ENCODE measurements at regions not wholly inside any gene's neighbourhood (a gene's known extent, or its start where the extent isn't known, plus 50 kb on each side); places are given as distances from the start of the nearest gene placed in this dataset.

GRCh38 chr14:58873228-58873953, 235.6 kb downstream of the DACT1 start:
- no peak overlapping the region for H2AFZ ChIP-seq (ENCODE audit: control insufficient read depth, low read length)
- no peak for FAIRE-seq

GRCh38 chr14:58875613-58876012, 237.9 kb downstream of the DACT1 start:
- no peaks in the 10 kb centered on the region for H3K79me2 ChIP-seq (ENCODE audit: control insufficient read depth, insufficient read depth, low read length)
- dilution Hi-C loops (cut with MboI; ENCODE audit: extremely low pct_ligation_motif_present, low sequenced_read_pairs), result no loop called here
- DNase-seq (ENCODE audit: low read depth, low spot score), result no peak
- H3K27ac ChIP-seq (ENCODE audit: control insufficient read depth, insufficient read depth, low read length), result no peak overlapping the region
- H3K9ac ChIP-seq (ENCODE audit: control insufficient read depth, extremely low read depth, insufficient read depth, low read length), result no peak overlapping the region
- no peaks in the 10 kb centered on the region for H3K4me1 ChIP-seq (ENCODE audit: control insufficient read depth, extremely low read depth, insufficient read depth, low read length)
- H2AFZ ChIP-seq (ENCODE audit: control insufficient read depth, low read length), result no peak overlapping the region
- H3K4me3 ChIP-seq (ENCODE audit: control insufficient read depth in 2 of 3, extremely low read depth in 1 of 3, insufficient read depth in 2 of 3, low read depth in 1 of 3, low read length in 3 of 3), result no peak overlapping the region
- H3K36me3 ChIP-seq (ENCODE audit: control insufficient read depth in 2 of 2, extremely low read depth in 1 of 2, insufficient read depth in 2 of 2, low read length in 2 of 2), result no peaks in the 10 kb centered on the region
- no peaks in the 10 kb centered on the region for H3K9me3 ChIP-seq (ENCODE audit: control insufficient read depth, low read depth, low read length)
- H3K27me3 ChIP-seq (ENCODE audit: control insufficient read depth, extremely low read depth, insufficient read depth, low read length), result no peaks in the 10 kb centered on the region
- TF ChIP-seq CTCF (optimal IDR thresholded peaks at IDR 0.05 in 1 of 3, IDR thresholded peaks at IDR 0.05 in 1 of 3, conservative IDR thresholded peaks at IDR 0.05 in 1 of 3; ENCODE audit: extremely low read depth in 1 of 3, insufficient read depth in 2 of 3, low read length in 3 of 3) (no peak), EZH2 (IDR thresholded peaks at IDR 0.05; ENCODE audit: low read length) (no peak)
- H4K20me1 ChIP-seq (ENCODE audit: control insufficient read depth, extremely low read depth, insufficient read depth, low read length), result no peaks in the 10 kb centered on the region
- H3K9me1 ChIP-seq (ENCODE audit: control insufficient read depth, extremely low read depth, insufficient read depth, low read length), result no peaks in the 10 kb centered on the region
- no peak for FAIRE-seq
- H3K4me2 ChIP-seq (ENCODE audit: control insufficient read depth, extremely low read depth, insufficient read depth, low read depth, low read length), result no peak overlapping the region

More at GRCh38 chr14:58873228-58873953, 235.6 kb downstream of the DACT1 start:
- no peaks in the 10 kb centered on the region for H3K36me3 ChIP-seq (ENCODE audit: control insufficient read depth in 2 of 2, extremely low read depth in 1 of 2, insufficient read depth in 2 of 2, low read length in 2 of 2)
- no peak overlapping the region for H3K9ac ChIP-seq (ENCODE audit: control insufficient read depth, extremely low read depth, insufficient read depth, low read length)
- H3K9me3 ChIP-seq (ENCODE audit: control insufficient read depth, low read depth, low read length), result no peaks in the 10 kb centered on the region
- no peaks in the 10 kb centered on the region for H3K4me1 ChIP-seq (ENCODE audit: control insufficient read depth, extremely low read depth, insufficient read depth, low read length)
- H3K79me2 ChIP-seq (ENCODE audit: control insufficient read depth, insufficient read depth, low read length), result no peaks in the 10 kb centered on the region
- no peak overlapping the region for H3K4me3 ChIP-seq (ENCODE audit: control insufficient read depth in 2 of 3, extremely low read depth in 1 of 3, insufficient read depth in 2 of 3, low read depth in 1 of 3, low read length in 3 of 3)
- no peak overlapping the region for H3K27ac ChIP-seq (ENCODE audit: control insufficient read depth, insufficient read depth, low read length)
- H3K9me1 ChIP-seq (ENCODE audit: control insufficient read depth, extremely low read depth, insufficient read depth, low read length), result no peaks in the 10 kb centered on the region
- H3K27me3 ChIP-seq (ENCODE audit: control insufficient read depth, extremely low read depth, insufficient read depth, low read length), result no peaks in the 10 kb centered on the region
- TF ChIP-seq CTCF (optimal IDR thresholded peaks at IDR 0.05 in 1 of 3, IDR thresholded peaks at IDR 0.05 in 1 of 3, conservative IDR thresholded peaks at IDR 0.05 in 1 of 3; ENCODE audit: extremely low read depth in 1 of 3, insufficient read depth in 2 of 3, low read length in 3 of 3), result no peak
- TF ChIP-seq EZH2 (IDR thresholded peaks at IDR 0.05; ENCODE audit: low read length), result no peak
- dilution Hi-C loops (cut with MboI; ENCODE audit: extremely low pct_ligation_motif_present, low sequenced_read_pairs), result no loop called here
- no peaks in the 10 kb centered on the region for H4K20me1 ChIP-seq (ENCODE audit: control insufficient read depth, extremely low read depth, insufficient read depth, low read length)
- no peak overlapping the region for H3K4me2 ChIP-seq (ENCODE audit: control insufficient read depth, extremely low read depth, insufficient read depth, low read depth, low read length)
- no peak for DNase-seq (ENCODE audit: low read depth, low spot score)

Data from keratinocyte (primary cell).